OCI-LY7 (cell line): ENCODE measurements at regions not wholly inside any gene's neighbourhood (a gene's known extent, or its start where the extent isn't known, plus 50 kb on each side); places are given as distances from the start of the nearest gene placed in this dataset.

Experiments used
- CTCF ChIP-seq: fragments of 200-600 bp; sonication (generic); conservative IDR thresholded peaks from 2 replicates; pipeline ENCODE4 v1.5.1; 2014; ENCODE audit warnings: mild to moderate bottlenecking, antibody characterized with exemption, low read length, moderate library complexity, mixed read lengths
- EZH2phosphoT487 ChIP-seq: fragments of 200-600 bp; sonication (generic); IDR thresholded peaks from 2 replicates; pipeline ENCODE4 v1.6.1; 2018; ENCODE audit warnings: low read depth, borderline replicate concordance, mild to moderate bottlenecking, mixed run types, antibody characterized with exemption, low read length, moderate library complexity, mixed read lengths

DNA sequence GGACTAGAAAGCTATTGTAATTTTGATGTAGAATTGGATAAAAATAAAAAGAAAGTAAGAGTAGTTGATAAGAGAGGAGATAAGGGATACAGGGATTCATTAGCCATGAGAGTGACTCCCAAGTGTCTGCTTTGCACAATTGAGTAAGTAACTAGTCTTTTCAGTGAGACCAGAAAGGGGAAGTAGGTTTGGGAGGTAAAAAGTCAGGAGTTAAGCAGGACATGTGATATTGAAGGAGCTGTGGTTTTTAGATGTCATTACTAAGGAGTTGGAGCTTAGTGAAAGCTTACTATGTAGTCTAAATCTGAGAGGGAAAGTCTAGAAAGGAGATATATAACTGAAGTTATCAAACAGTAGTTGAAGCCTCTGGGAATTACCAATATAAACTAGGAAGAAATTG is 93.4 kb downstream of the SLC5A7 start:
- no peak for TF ChIP-seq CTCF
- TF ChIP-seq EZH2phosphoT487, result no peak
